ENCODE measurements at regions not wholly inside any gene's neighbourhood (a gene's known extent, or its start where the extent isn't known, plus 50 kb on each side); places are given as distances from the start of the nearest gene placed in this dataset.

- ATAC-seq = no peak
- TF ChIP-seq ZNF70 (CRISPR knock-in tag; IDR thresholded peaks at IDR 0.05) (no peak), ZC3H10 (CRISPR knock-in tag; IDR thresholded peaks at IDR 0.05) (no peak), CSRNP3 (CRISPR knock-in tag; IDR thresholded peaks at IDR 0.05) (no peak), ZFP30 (CRISPR knock-in tag; IDR thresholded peaks at IDR 0.05) (no peak), OSR1 (CRISPR knock-in tag; IDR thresholded peaks at IDR 0.05) (no peak), ZFP3 (CRISPR knock-in tag; IDR thresholded peaks at IDR 0.05) (no peak), GLIS3 (CRISPR knock-in tag; IDR thresholded peaks at IDR 0.05) (no peak), RARB (CRISPR knock-in tag; IDR thresholded peaks at IDR 0.05) (no peak), ZNF8 (CRISPR knock-in tag; IDR thresholded peaks at IDR 0.05) (no peak), CSDC2 (CRISPR knock-in tag; IDR thresholded peaks at IDR 0.05) (no peak), ISL1 (CRISPR knock-in tag; IDR thresholded peaks at IDR 0.05) (no peak), ZNF565 (CRISPR knock-in tag; conservative IDR thresholded peaks at IDR 0.05; ENCODE audit: low read depth) (no peak), POU6F1 (CRISPR knock-in tag; IDR thresholded peaks at IDR 0.05; ENCODE audit: borderline replicate concordance, low read depth) (no peak), ARNTL (CRISPR knock-in tag; IDR thresholded peaks at IDR 0.05; ENCODE audit: borderline replicate concordance, low read depth) (no peak), ESRRG (CRISPR knock-in tag; IDR thresholded peaks at IDR 0.05) (no peak), PPARA (CRISPR knock-in tag; IDR thresholded peaks at IDR 0.05; ENCODE audit: borderline replicate concordance) (no peak), CREB5 (CRISPR knock-in tag; IDR thresholded peaks at IDR 0.05; ENCODE audit: low read depth) (no peak)
- TF ChIP-seq, protein P1, sequence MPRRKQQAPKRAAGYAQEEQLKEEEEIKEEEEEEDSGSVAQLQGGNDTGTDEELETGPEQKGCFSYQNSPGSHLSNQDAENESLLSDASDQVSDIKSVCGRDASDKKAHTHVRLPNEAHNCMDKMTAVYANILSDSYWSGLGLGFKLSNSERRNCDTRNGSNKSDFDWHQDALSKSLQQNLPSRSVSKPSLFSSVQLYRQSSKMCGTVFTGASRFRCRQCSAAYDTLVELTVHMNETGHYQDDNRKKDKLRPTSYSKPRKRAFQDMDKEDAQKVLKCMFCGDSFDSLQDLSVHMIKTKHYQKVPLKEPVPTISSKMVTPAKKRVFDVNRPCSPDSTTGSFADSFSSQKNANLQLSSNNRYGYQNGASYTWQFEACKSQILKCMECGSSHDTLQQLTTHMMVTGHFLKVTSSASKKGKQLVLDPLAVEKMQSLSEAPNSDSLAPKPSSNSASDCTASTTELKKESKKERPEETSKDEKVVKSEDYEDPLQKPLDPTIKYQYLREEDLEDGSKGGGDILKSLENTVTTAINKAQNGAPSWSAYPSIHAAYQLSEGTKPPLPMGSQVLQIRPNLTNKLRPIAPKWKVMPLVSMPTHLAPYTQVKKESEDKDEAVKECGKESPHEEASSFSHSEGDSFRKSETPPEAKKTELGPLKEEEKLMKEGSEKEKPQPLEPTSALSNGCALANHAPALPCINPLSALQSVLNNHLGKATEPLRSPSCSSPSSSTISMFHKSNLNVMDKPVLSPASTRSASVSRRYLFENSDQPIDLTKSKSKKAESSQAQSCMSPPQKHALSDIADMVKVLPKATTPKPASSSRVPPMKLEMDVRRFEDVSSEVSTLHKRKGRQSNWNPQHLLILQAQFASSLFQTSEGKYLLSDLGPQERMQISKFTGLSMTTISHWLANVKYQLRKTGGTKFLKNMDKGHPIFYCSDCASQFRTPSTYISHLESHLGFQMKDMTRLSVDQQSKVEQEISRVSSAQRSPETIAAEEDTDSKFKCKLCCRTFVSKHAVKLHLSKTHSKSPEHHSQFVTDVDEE (CRISPR knock-in tag; IDR thresholded peaks at IDR 0.05) = no peak
Measured at GRCh38 chr3:105051111-105051510, 315.6 kb upstream of the ALCAM start.

GRCh38 chr3:105051972-105052371 is 314.7 kb upstream of the ALCAM start:
- ATAC-seq = no peak
- TF ChIP-seq GLIS3 (CRISPR knock-in tag; IDR thresholded peaks at IDR 0.05) (no peak), ISL1 (CRISPR knock-in tag; IDR thresholded peaks at IDR 0.05) (no peak), TCF4 (CRISPR knock-in tag; IDR thresholded peaks at IDR 0.05; ENCODE audit: borderline replicate concordance) (no peak), ZNF8 (CRISPR knock-in tag; IDR thresholded peaks at IDR 0.05) (no peak), ZNF70 (CRISPR knock-in tag; IDR thresholded peaks at IDR 0.05) (no peak), POU6F1 (CRISPR knock-in tag; IDR thresholded peaks at IDR 0.05; ENCODE audit: borderline replicate concordance, low read depth) (no peak), ZNF565 (CRISPR knock-in tag; conservative IDR thresholded peaks at IDR 0.05; ENCODE audit: low read depth) (no peak)

DNA sequence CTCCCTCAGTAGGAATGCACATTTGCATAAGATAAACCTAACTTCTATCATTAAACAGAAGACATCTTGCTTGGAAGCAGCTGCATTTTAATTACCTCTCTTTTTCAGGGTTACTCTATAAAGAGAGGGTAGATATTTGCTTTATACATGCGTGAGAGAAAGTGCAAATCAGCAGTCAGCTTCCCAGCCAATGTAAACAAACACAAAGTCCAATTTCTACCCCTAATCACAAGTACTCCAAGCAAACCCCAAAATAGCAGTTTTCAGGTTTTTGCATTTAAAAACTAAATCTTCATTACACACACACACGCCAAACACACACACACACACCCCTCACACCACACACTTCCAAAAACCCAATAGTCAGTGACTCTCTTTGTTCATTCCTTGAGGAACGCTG is 303.9 kb upstream of the ALCAM start:
- ATAC-seq = no peak

More for the DNA sequence above, 303.9 kb upstream of the ALCAM start:
- no peak for TF ChIP-seq BACH2 (CRISPR knock-in tag; IDR thresholded peaks at IDR 0.05; ENCODE audit: borderline replicate concordance)
- no peak for TF ChIP-seq TOX (CRISPR knock-in tag; IDR thresholded peaks at IDR 0.05; ENCODE audit: borderline replicate concordance)
- no peak for TF ChIP-seq ESRRG (CRISPR knock-in tag; IDR thresholded peaks at IDR 0.05)
- TF ChIP-seq CREB5 (CRISPR knock-in tag; IDR thresholded peaks at IDR 0.05; ENCODE audit: low read depth) = no peak
- TF ChIP-seq ARNTL (CRISPR knock-in tag; IDR thresholded peaks at IDR 0.05; ENCODE audit: borderline replicate concordance, low read depth) = no peak
- TF ChIP-seq ZC3H10 (CRISPR knock-in tag; IDR thresholded peaks at IDR 0.05) = no peak
- TF ChIP-seq OSR1 (CRISPR knock-in tag; IDR thresholded peaks at IDR 0.05) = no peak
- no peak for TF ChIP-seq ZNF70 (CRISPR knock-in tag; IDR thresholded peaks at IDR 0.05)
- TF ChIP-seq SNAI2 (CRISPR knock-in tag; IDR thresholded peaks at IDR 0.05) = no peak
- no peak for TF ChIP-seq ZFP3 (CRISPR knock-in tag; IDR thresholded peaks at IDR 0.05)
- TF ChIP-seq TCF4 (CRISPR knock-in tag; IDR thresholded peaks at IDR 0.05; ENCODE audit: borderline replicate concordance) = no peak
- no peak for TF ChIP-seq PPARA (CRISPR knock-in tag; IDR thresholded peaks at IDR 0.05; ENCODE audit: borderline replicate concordance)
- TF ChIP-seq RARB (CRISPR knock-in tag; IDR thresholded peaks at IDR 0.05) = no peak
- TF ChIP-seq GLIS3 (CRISPR knock-in tag; IDR thresholded peaks at IDR 0.05) = no peak
- no peak for TF ChIP-seq ISL1 (CRISPR knock-in tag; IDR thresholded peaks at IDR 0.05)
